GM12878 (cell line): ENCODE measurements at regions not wholly inside any gene's neighbourhood (a gene's known extent, or its start where the extent isn't known, plus 50 kb on each side); places are given as distances from the start of the nearest gene placed in this dataset.

Experiments
- ATAC-seq: fragments of 200-7000 bp; cut with Tn5 transposase; 3 replicates; pipeline ENCODE4 v1.9.1; 2020; ENCODE audit warnings: mild to moderate bottlenecking, moderate library complexity
- BruUV-seq: library from RNA; stranded (reverse); fragments of 400-500 nt; replicated peaks from 2 replicates; lab custom pipeline; 2021; lab: Mats Ljungman, UMichigan
- CTCF ChIA-PET: fragments of 300-600 bp; sonication (Branson Sonifier 250); formaldehyde crosslinking; extraction: SDS; loops from one replicate; lab custom pipeline; 2021; ENCODE audit warnings: inconsistent platforms; lab: Yijun Ruan, JAX
- POLR2A ChIA-PET: fragments of 350-600 bp; formaldehyde crosslinking; extraction: SDS; loops from one replicate; lab custom pipeline; 2021; ENCODE audit warnings: inconsistent platforms; lab: Charles Lee
- RAD21 ChIA-PET: fragments of 300-600 bp; sonication (Branson Sonifier 250); formaldehyde crosslinking; loops from one replicate; lab custom pipeline; 2023; ENCODE audit warnings: antibody characterized with exemption; ENCODE audit not compliant: unreplicated experiment; lab: Charles Lee
- SMC1A ChIA-PET: fragments of 300-600 bp; sonication (Branson Sonifier 250); formaldehyde crosslinking; loops from one replicate; lab custom pipeline; 2023; ENCODE audit not compliant: unreplicated experiment, uncharacterized antibody; lab: Charles Lee
- DNase-seq: peaks from one replicate; pipeline ENCODE4 v3.0.0-alpha.2; 2011; ENCODE audit warnings: low read depth, low spot score
- FAIRE-seq: peaks from 3 replicates; lab custom pipeline; 2011; peaks lifted over from hg19 to GRCh38; lab: Jason Lieb, UNC
- H2AFZ ChIP-seq: 2 replicates; pipeline ENCODE4 v1.6.0; 2011; ENCODE audit warnings: low read depth, low read length, control low read depth; ENCODE audit not compliant: control insufficient read depth
- H3K27ac ChIP-seq: 2 replicates; pipeline ENCODE4 v1.5.1; 2011; ENCODE audit warnings: control low read depth; ENCODE audit not compliant: control insufficient read depth, insufficient read depth
- H3K27me3 ChIP-seq, 2 experiments: replicated peaks in 1 of 2; 2 replicates each; pipeline versions ENCODE4 v1.6.0 to v1.6.1; 2011; ENCODE audit warnings: low read length in 1 of 2; ENCODE audit not compliant: control insufficient read depth in 2 of 2, insufficient read depth in 2 of 2
- H3K36me3 ChIP-seq, 2 experiments: 2 replicates each; pipeline ENCODE4 v1.5.1; 2011; ENCODE audit warnings: low read length in 1 of 2; ENCODE audit not compliant: control insufficient read depth in 2 of 2, insufficient read depth in 2 of 2
- H3K4me1 ChIP-seq: 2 replicates; pipeline ENCODE4 v1.6.1; 2011; ENCODE audit warnings: mild to moderate bottlenecking, low read length, moderate library complexity, mixed read lengths; ENCODE audit not compliant: control insufficient read depth, insufficient read depth
- H3K4me2 ChIP-seq: 2 replicates; pipeline ENCODE4 v1.6.0; 2011; ENCODE audit warnings: control low read depth; ENCODE audit not compliant: control insufficient read depth, insufficient read depth
- H3K4me3 ChIP-seq: fragments of 200-600 bp; sonication (generic); 2 replicates; pipeline ENCODE4 v1.5.1; 2016
- H3K79me2 ChIP-seq: 2 replicates; pipeline ENCODE4 v1.6.0; 2011; ENCODE audit warnings: low read length; ENCODE audit not compliant: control insufficient read depth, insufficient read depth
- H3K9ac ChIP-seq: 2 replicates; pipeline ENCODE4 v1.8.0; 2011; ENCODE audit warnings: low read length, control low read depth, mixed read lengths; ENCODE audit not compliant: control insufficient read depth, insufficient read depth
- H3K9me3 ChIP-seq: replicated peaks from 3 replicates; pipeline ENCODE4 v1.5.1; 2011; ENCODE audit warnings: mild to moderate bottlenecking, low read length; ENCODE audit not compliant: control insufficient read depth, insufficient read depth
- H4K20me1 ChIP-seq: 2 replicates; pipeline ENCODE4 v1.6.0; 2011; ENCODE audit not compliant: control insufficient read depth, insufficient read depth
- ELK1 ChIP-seq: IDR thresholded peaks from 2 replicates; pipeline ENCODE4 v1.6.1; 2012; ENCODE audit warnings: low read depth, low read length, improper control_type of control experiment
- EZH2 ChIP-seq: IDR thresholded peaks from 2 replicates; pipeline ENCODE4 v1.6.1; 2012; ENCODE audit warnings: low read depth, mild to moderate bottlenecking, control low read depth, inconsistent platforms, low read length, borderline replicate concordance; ENCODE audit not compliant: control insufficient read depth
- FOXK2 ChIP-seq: fragments of 450-650 bp; IDR thresholded peaks from 2 replicates; pipeline ENCODE4 v1.6.1; 2017; ENCODE audit warnings: mild to moderate bottlenecking, moderate library complexity
- NBN ChIP-seq: fragments of 450-650 bp; IDR thresholded peaks from 2 replicates; pipeline ENCODE4 v1.6.1; 2016
- NFXL1 ChIP-seq: fragments of 450-650 bp; IDR thresholded peaks from 2 replicates; pipeline ENCODE4 v1.6.1; 2017; ENCODE audit warnings: antibody characterized with exemption, mild to moderate bottlenecking, borderline replicate concordance
- POLR2A ChIP-seq: IDR thresholded peaks from 2 replicates; pipeline ENCODE4 v1.6.1; 2011; ENCODE audit warnings: low read depth, mild to moderate bottlenecking, low read length
- RAD21 ChIP-seq: IDR thresholded peaks from 2 replicates; pipeline ENCODE4 v1.6.1; 2011; ENCODE audit warnings: mild to moderate bottlenecking, low read depth, low read length, moderate library complexity; ENCODE audit not compliant: insufficient read depth
- RB1 ChIP-seq: fragments of 450-650 bp; formaldehyde crosslinking; IDR thresholded peaks from 2 replicates; pipeline ENCODE4 v1.6.1; 2017; ENCODE audit warnings: mild to moderate bottlenecking, borderline replicate concordance
- STAT3 ChIP-seq: IDR thresholded peaks from 2 replicates; pipeline ENCODE4 v1.6.1; 2011; ENCODE audit warnings: low read depth, low read length, improper control_type of control experiment
- USF2 ChIP-seq: IDR thresholded peaks from 2 replicates; pipeline ENCODE4 v1.6.1; 2011; ENCODE audit warnings: low read depth, low read length, improper control_type of control experiment, borderline replicate concordance
- WGBS: methylation state at CpG from one replicate; pipeline ENCODE4 v1.1.6; 2016; ENCODE audit warnings: low lambda C conversion rate; ENCODE audit not compliant: insufficient replicate concordance, insufficient coverage; ENCODE audit errors: missing lambda C conversion rate; 5-methylcytosine and 5-hydroxymethylcytosine counted together
- in situ Hi-C: fragments of 300-500 bp; cut with MboI; formaldehyde crosslinking; loops from 9 replicates; pipeline ENCODE4 v1.14.3; 2018; ENCODE audit warnings: mixed read lengths
- intact Hi-C: fragments of 100-400 bp; cut with micrococcal nuclease; formaldehyde crosslinking; loops from one replicate; pipeline ENCODE4 v1.14.2; 2022; ENCODE audit not compliant: unreplicated experiment
- TF ChIP-seq, protein P1 (sequence below): fragments of 450-650 bp; formaldehyde crosslinking; IDR thresholded peaks from 2 replicates; pipeline ENCODE4 v1.4.0; 2022; ENCODE audit warnings: mild to moderate bottlenecking, moderate library complexity
- TF ChIP-seq, protein P2 (sequence below): fragments of 450-650 bp; formaldehyde crosslinking; IDR thresholded peaks from 2 replicates; pipeline ENCODE4 v1.4.0; 2020; ENCODE audit warnings: mild to moderate bottlenecking, moderate library complexity

DNA sequence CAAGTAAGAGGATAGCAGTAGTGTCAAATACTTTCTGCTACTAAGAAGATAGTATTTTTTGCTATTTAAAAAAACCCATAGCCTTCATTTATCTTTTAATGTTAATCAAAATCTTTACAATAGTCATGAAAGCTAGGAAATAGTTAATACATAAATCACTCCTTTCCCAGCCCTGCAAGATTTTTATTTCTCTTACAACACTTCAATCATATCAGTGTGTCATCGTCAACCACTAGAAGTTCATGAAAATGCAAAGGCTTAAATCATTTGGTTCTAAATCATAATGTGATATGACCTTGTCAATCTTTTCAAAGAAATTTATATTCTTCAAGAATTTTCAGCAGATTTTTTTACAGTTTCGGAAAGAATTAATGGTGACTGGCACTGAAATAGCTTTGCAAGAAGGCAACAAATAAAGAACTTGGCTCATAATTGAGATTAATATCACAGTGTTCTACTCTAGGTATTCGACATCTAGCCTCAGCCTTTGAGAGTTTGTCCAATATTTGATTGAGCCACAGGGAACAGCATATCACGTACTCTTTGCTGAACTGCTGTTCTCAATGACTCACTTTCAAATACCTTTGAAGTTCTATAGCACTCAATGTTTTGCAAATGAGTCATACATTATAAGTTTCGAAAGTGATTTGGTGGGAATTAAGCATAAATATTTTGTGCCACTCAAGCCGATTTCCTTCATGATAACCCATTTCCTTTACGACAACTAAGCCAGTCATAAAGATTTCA lies 384.0 kb upstream of the FOXG1 start:
- BruUV-seq = no TSS peak
- H3K36me3 ChIP-seq = no peaks in the 10 kb centered on the region
- H2AFZ ChIP-seq = no peak overlapping the region
- ChIA-PET CTCF (no interaction called here), POLR2A (no interaction called here), RAD21 (no interaction called here)
- DNase-seq = no peak
- in situ Hi-C loops = no loop called here
- no peaks in the 10 kb centered on the region for H3K9me3 ChIP-seq
- no peak overlapping the region for H3K9ac ChIP-seq
- H3K79me2 ChIP-seq = no peaks in the 10 kb centered on the region
- FAIRE-seq = no peak
- H3K4me3 ChIP-seq = no peak overlapping the region
- 15% methylated on average over 7 of the region's 7 CpGs for WGBS
- TF ChIP-seq FOXK2 = no peak
- TF ChIP-seq NFXL1 = no peak
- no peak for TF ChIP-seq STAT3
- TF ChIP-seq RB1 = no peak
- no peak for TF ChIP-seq POLR2A
- TF ChIP-seq, protein P1, sequence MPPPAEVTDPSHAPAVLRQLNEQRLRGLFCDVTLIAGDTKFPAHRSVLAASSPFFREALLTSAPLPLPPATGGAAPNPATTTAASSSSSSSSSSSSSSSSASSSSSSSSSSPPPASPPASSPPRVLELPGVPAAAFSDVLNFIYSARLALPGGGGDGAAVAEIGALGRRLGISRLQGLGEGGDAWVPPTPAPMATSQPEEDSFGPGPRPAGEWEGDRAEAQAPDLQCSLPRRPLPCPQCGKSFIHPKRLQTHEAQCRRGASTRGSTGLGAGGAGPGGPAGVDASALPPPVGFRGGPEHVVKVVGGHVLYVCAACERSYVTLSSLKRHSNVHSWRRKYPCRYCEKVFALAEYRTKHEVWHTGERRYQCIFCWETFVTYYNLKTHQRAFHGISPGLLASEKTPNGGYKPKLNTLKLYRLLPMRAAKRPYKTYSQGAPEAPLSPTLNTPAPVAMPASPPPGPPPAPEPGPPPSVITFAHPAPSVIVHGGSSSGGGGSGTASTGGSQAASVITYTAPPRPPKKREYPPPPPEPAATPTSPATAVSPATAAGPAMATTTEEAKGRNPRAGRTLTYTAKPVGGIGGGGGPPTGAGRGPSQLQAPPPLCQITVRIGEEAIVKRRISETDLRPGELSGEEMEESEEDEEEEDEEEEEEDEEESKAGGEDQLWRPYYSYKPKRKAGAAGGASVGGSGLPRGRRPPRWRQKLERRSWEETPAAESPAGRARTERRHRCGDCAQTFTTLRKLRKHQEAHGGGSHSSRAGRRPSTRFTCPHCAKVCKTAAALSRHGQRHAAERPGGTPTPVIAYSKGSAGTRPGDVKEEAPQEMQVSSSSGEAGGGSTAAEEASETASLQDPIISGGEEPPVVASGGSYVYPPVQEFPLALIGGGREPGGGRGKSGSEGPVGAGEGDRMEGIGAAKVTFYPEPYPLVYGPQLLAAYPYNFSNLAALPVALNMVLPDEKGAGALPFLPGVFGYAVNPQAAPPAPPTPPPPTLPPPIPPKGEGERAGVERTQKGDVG = no peak
- no peak for TF ChIP-seq NBN
- no peak for TF ChIP-seq ELK1
- no peak for TF ChIP-seq RAD21
- TF ChIP-seq USF2 = no peak
- no peak for TF ChIP-seq EZH2
- TF ChIP-seq, protein P2, sequence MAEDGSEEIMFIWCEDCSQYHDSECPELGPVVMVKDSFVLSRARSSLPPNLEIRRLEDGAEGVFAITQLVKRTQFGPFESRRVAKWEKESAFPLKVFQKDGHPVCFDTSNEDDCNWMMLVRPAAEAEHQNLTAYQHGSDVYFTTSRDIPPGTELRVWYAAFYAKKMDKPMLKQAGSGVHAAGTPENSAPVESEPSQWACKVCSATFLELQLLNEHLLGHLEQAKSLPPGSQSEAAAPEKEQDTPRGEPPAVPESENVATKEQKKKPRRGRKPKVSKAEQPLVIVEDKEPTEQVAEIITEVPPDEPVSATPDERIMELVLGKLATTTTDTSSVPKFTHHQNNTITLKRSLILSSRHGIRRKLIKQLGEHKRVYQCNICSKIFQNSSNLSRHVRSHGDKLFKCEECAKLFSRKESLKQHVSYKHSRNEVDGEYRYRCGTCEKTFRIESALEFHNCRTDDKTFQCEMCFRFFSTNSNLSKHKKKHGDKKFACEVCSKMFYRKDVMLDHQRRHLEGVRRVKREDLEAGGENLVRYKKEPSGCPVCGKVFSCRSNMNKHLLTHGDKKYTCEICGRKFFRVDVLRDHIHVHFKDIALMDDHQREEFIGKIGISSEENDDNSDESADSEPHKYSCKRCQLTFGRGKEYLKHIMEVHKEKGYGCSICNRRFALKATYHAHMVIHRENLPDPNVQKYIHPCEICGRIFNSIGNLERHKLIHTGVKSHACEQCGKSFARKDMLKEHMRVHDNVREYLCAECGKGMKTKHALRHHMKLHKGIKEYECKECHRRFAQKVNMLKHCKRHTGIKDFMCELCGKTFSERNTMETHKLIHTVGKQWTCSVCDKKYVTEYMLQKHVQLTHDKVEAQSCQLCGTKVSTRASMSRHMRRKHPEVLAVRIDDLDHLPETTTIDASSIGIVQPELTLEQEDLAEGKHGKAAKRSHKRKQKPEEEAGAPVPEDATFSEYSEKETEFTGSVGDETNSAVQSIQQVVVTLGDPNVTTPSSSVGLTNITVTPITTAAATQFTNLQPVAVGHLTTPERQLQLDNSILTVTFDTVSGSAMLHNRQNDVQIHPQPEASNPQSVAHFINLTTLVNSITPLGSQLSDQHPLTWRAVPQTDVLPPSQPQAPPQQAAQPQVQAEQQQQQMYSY (CRISPR knock-in tag) = no peak
- TF ChIP-seq, all 136 proteins: peak for 0
- H3K4me2 ChIP-seq = no peak overlapping the region
- no peaks in the 10 kb centered on the region for H3K27me3 ChIP-seq
- SMC1A ChIA-PET = interaction anchor here (0.9 kb wide), 1 partner anchor 9 kb away, joined by 3 read pairs; no protein-coding TSS in a partner anchor
- no peaks in the 10 kb centered on the region for H4K20me1 ChIP-seq
- intact Hi-C loops = no loop called here
- ATAC-seq = no peak
- H3K4me1 ChIP-seq = no peaks in the 10 kb centered on the region
- H3K27ac ChIP-seq = no peak overlapping the region
